ENCODE measurements at regions not wholly inside any gene's neighbourhood (a gene's known extent, or its start where the extent isn't known, plus 50 kb on each side); places are given as distances from the start of the nearest gene placed in this dataset.

GRCh38 chr13:89029062-89029461 lies 1357.9 kb downstream of the SLITRK5 start:
- no peaks in the 10 kb centered on the region for H3K4me1 Mint-ChIP-seq (ENCODE audit: unreplicated experiment)
- peaks cover 11% of the 10 kb centered on the region for H3K9me3 Mint-ChIP-seq
- no peaks in the 10 kb centered on the region for H3K27me3 Mint-ChIP-seq
- TF ChIP-seq CTCF (conservative IDR thresholded peaks at IDR 0.05) = no peak
- H3K36me3 Mint-ChIP-seq = no peaks in the 10 kb centered on the region
- H3K4me3 Mint-ChIP-seq = no peak overlapping the region
- H3K27ac Mint-ChIP-seq = no peak overlapping the region
- DNase-seq (ENCODE audit: extremely low spot score, unreplicated experiment) = no peak

GRCh38 chr13:89034015-89034414 lies 1362.8 kb downstream of the SLITRK5 start:
- no peaks in the 10 kb centered on the region for H3K27me3 Mint-ChIP-seq
- no peaks in the 10 kb centered on the region for H3K4me1 Mint-ChIP-seq (ENCODE audit: unreplicated experiment)
- H3K9me3 Mint-ChIP-seq = peaks cover 7% of the 10 kb centered on the region
- H3K27ac Mint-ChIP-seq = no peak overlapping the region
- DNase-seq (ENCODE audit: extremely low spot score, unreplicated experiment) = no peak
- no peaks in the 10 kb centered on the region for H3K36me3 Mint-ChIP-seq
- H3K4me3 Mint-ChIP-seq = no peak overlapping the region
- TF ChIP-seq CTCF (conservative IDR thresholded peaks at IDR 0.05) = no peak

- H3K27me3 Mint-ChIP-seq = no peaks in the 10 kb centered on the region
- H3K9me3 Mint-ChIP-seq = peaks cover under 1% of the 10 kb centered on the region
- H3K4me1 Mint-ChIP-seq (ENCODE audit: unreplicated experiment) = no peaks in the 10 kb centered on the region
- no peak for DNase-seq (ENCODE audit: extremely low spot score, unreplicated experiment)
- TF ChIP-seq CTCF (conservative IDR thresholded peaks at IDR 0.05) = no peak
- H3K27ac Mint-ChIP-seq = no peak overlapping the region
- H3K4me3 Mint-ChIP-seq = no peak overlapping the region
- no peaks in the 10 kb centered on the region for H3K36me3 Mint-ChIP-seq
Measured at GRCh38 chr13:89052699-89053098, 1381.5 kb downstream of the SLITRK5 start.

- TF ChIP-seq CTCF (conservative IDR thresholded peaks at IDR 0.05) = no peak
- Mint-ChIP-seq H3K4me1 (ENCODE audit: unreplicated experiment) (no peaks in the 10 kb centered on the region), H3K36me3 (no peaks in the 10 kb centered on the region), H3K9me3 (peaks cover 6% of the 10 kb centered on the region), H3K4me3 (no peak overlapping the region), H3K27me3 (no peaks in the 10 kb centered on the region), H3K27ac (no peak overlapping the region)
- DNase-seq (ENCODE audit: extremely low spot score, unreplicated experiment) = no peak
Measured at GRCh38 chr13:89053418-89053817, 1382.2 kb downstream of the SLITRK5 start.

DNA sequence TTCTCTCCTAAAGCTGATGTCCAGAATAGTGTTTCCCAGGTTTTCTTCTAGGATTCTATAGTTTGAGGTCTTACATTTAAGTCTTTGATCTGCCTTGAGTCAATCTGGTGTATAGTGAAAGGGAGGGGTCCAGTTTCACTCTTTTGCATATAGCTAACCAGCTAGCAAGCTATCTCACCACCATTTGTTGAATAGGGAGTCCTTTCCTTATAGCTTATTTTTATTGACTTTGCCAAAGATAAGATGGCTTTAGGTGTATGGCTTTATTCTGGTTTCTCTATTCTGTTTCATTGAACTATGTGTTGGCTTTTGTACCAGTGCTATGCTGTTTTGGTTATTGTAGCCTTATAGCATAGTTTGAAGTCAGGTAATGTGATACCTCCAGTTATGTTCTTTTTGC lies 1386.1 kb downstream of the SLITRK5 start:
- H3K4me1 Mint-ChIP-seq (ENCODE audit: unreplicated experiment) = no peaks in the 10 kb centered on the region
- no peak for TF ChIP-seq CTCF (conservative IDR thresholded peaks at IDR 0.05)
- no peak overlapping the region for H3K27ac Mint-ChIP-seq
- H3K4me3 Mint-ChIP-seq = no peak overlapping the region
- DNase-seq (ENCODE audit: extremely low spot score, unreplicated experiment) = no peak
- H3K27me3 Mint-ChIP-seq = no peaks in the 10 kb centered on the region
- peaks cover 6% of the 10 kb centered on the region for H3K9me3 Mint-ChIP-seq
- no peaks in the 10 kb centered on the region for H3K36me3 Mint-ChIP-seq

DNA sequence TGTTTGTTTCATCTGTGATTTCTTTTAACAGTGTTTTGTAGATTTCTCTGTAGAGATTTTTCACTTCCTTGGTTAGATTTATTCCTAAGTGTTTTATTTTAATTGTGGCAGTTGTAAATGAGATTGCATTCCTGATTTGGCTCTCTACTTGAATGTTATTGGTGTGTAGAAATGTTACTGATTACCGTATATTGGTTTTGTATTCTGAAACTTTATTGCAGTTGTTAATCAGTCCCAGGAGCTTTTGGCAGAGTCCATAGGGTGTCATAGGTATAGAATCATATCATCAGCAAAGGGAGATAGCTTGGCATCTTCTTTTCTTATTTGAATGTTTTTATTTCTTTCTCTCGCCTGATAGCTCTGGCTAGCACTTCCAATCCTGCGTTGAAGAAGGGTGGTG lies 1386.7 kb downstream of the SLITRK5 start:
- TF ChIP-seq CTCF (conservative IDR thresholded peaks at IDR 0.05) = no peak

More for the DNA sequence above, 1386.7 kb downstream of the SLITRK5 start:
- no peak overlapping the region for H3K4me3 Mint-ChIP-seq
- no peaks in the 10 kb centered on the region for H3K36me3 Mint-ChIP-seq
- DNase-seq (ENCODE audit: extremely low spot score, unreplicated experiment) = no peak
- no peaks in the 10 kb centered on the region for H3K27me3 Mint-ChIP-seq
- no peak overlapping the region for H3K27ac Mint-ChIP-seq
- peaks cover 6% of the 10 kb centered on the region for H3K9me3 Mint-ChIP-seq
- no peaks in the 10 kb centered on the region for H3K4me1 Mint-ChIP-seq (ENCODE audit: unreplicated experiment)

Data from type B pancreatic cell (in vitro differentiated cells).